PC-9 (cell line): ENCODE measurements at regions not wholly inside any gene's neighbourhood (a gene's known extent, or its start where the extent isn't known, plus 50 kb on each side); places are given as distances from the start of the nearest gene placed in this dataset.

Source experiments
- CTCF ChIP-seq: fragments of 200-600 bp; sonication (generic); conservative IDR thresholded peaks from 2 replicates; pipeline ENCODE4 v1.6.1; 2017; ENCODE audit warnings: mixed run types, antibody characterized with exemption, mild to moderate bottlenecking, moderate library complexity
- EZH2 ChIP-seq: fragments of 200-600 bp; sonication (generic); IDR thresholded peaks from 2 replicates; pipeline ENCODE4 v1.8.0; 2017; ENCODE audit warnings: antibody characterized with exemption, low read depth

- TF ChIP-seq CTCF (no peak), EZH2 (no peak)
These were observed 84.2 kb upstream of the KCTD8 start for GRCh38 chr4:44532851-44533250.
